LHCN-M2 (cell line): ENCODE measurements at regions not wholly inside any gene's neighbourhood (a gene's known extent, or its start where the extent isn't known, plus 50 kb on each side); places are given as distances from the start of the nearest gene placed in this dataset.
A peak's percentile ranks its signal among the peaks of the same experiment; 100 is the strongest.

Source experiments
- DNase-seq: peaks from one replicate; pipeline ENCODE4 v3.0.0-alpha.2; 2012; ENCODE audit warnings: low read depth

DNA sequence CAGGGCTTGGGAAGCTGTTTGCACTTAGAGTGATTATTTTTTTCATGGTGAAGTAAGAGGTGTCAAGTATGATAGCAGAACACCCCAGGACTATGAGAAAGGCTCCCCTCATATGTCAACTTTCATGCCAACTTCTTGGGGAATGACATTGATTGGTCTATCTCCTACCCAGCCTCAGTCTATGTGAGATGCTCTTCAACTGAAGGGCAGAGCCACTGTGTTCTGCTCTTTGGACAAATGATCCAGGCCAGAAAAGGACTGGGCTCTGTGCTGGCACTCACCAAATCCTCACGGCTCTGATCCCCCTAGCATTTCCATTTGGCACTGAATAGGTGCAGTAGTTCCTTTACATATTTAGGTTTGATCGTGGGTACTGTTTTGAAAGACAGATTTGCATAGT is 151.1 kb downstream of the DMRT2 start:
- DNase-seq = no peak

DNA sequence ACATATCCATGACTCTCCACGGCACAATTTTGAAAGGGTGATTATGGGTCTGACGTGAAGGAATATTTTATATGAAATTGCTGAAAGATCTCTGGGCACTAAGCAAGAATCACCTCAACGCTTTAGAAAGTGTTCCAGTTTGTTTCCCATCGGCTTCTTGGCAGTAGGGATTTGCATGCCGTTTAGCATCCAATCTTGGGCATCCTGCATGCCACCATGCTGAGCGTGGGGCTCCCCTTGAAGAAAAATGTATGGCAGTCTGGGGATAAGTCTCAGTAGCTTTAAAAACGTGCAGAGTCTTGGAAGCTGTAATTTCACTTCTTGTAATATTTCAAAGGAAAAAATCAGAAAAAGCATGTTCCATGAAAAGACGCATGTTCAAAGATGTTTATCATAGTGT is 151.7 kb downstream of the DMRT2 start:
- DNase-seq = no peak

DNA sequence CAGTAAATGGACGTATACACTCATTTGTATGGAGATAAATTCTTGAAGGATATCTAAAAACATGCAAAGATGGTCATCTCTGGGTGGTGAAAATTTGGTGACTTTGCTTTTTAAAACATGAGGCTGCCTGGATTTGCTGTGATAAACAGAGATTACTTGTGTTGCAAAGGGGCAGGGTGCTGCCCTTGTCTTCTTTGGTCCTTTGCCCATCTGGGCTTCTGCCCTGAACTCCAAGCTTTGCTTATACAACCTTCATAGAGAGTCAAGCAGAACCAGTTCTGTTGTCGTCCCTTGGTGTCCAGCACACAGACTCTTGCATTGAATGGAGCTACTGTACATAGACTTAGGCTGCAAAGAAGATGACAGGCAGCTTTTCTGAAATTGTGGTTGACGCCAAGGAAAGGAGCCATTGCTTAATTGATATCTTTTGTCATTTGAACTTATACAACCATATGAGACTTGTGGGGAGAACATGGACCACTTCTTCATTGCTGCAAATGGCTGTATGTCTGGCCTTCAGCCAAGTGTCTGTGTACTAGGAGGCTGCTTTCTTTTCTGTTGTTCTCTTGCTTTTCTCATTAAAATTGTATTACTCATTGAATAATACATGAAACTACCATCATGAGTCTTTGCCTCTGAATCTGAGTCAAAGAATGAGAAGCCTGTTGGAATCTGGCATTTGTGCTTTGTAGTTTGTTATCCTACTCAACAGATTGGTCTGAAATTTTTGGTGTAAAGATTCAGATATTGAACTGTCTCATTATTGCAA is 152.5 kb downstream of the DMRT2 start:
- no peak for DNase-seq

DNA sequence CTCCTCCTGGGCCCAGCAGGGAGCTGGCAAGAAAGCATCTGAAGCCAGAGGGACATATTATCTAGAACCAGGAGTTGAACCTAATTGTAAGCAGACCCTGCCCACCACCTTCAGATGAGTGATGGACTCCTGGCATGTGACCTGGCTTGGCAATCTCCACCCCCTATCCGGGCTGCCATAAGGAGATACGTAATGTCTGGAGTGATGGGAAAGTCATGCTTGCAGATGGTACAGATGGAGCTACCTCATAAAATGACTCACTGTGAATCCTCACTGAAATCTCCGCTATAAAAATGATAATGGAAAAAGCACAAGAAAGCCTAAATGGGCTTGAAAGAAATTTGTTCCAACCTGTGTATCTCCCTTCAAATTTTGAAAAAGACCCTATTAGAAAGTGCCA is 157.5 kb downstream of the DMRT2 start:
- peak; percentile 51 for DNase-seq

DNA sequence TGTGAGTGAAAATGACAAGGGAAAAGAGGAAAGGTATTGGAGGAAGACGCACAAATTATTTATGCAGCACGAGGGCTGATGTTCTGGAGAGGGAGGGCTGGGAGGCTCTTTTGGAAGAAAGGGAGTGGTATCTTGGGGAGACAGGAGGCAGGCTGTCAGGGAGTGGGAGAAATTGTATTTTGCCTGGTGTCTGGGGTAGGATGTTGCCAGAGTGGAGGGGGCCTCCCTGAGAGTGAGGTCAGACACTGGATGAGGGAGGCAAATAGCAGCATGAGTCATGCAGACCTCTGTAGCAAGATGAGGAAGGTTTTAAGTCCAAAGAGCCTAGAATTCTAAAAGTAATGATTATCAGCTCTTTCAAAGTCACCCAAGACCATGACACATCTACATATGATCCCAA is 158.0 kb downstream of the DMRT2 start:
- DNase-seq = peak; percentile 24

DNA sequence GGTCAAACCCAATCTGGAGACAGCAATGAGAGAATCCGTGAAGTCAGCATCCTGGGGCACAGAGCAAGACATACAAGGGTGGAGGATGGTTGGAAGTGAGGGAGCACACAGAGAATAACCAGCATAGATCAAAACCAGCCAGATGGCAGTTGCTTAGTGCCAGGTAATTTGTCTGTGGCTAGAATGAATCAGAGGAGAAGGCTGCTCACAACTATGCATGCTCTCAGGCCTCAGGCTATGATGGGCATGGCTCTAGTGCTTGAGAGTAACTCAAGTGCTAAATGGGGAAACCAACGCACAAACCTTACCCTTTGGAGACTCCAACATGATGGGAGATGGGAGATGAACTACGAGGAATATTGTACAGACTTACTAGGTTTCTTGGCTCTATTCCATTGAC is 160.8 kb downstream of the DMRT2 start:
- DNase-seq = no peak

DNA sequence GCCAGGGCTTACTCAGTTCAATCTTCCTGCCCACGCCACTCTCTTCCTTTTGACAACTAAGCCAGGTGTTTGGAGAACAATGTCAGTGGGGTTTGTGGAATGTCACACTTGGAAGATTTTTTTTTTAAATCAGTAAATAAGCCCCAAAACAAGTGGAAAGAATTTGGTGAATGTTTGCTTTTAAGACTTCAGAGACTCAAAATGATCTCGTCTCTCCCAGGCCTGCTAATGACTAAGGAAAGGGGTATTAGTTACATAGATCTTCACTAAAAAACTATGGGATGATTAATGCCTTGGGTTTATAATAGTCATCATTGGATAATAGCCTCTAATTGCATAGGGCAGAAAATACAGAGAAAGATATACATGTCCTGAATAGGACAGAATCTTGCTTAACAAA is 166.4 kb downstream of the DMRT2 start:
- DNase-seq = peak; percentile 24

DNA sequence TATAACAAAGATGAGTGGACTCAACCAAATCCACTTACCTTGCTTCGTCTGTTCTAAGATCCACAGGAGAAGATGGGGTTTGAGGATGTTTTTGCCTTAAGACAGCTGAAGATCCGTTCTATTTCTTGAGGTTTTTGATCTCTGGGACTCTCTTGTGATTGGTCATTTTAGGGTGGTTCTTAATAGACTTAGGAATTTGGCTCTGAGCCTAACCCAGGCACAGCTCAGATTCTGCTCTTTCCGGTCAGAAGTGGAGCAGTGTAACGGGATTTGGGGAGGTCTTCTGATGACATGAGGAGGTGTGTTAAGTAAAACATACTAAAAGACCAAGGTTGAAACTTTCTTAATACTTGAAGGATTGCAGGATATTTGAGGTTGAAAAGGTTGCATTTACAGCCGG is 166.9 kb downstream of the DMRT2 start:
- DNase-seq = peak; percentile 19

DNA sequence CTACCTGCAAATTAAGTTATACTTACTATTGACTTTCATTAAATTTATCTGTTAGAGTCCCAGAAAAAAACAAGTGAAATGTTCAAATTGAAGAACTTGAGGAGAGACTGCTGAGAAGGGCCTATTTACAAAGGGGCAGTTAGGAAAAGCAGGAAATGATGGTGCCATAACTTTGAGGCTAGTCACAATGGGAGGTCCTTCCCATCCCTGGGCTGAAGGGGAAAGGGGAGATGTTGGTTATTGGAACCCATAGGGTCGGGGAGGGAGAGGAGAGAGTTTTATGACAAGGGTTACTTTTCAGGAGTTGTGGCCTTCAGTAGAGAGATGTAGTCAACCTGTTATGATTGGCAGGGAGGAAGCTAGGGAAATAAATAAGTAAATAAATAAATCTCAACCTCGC is 169.1 kb downstream of the DMRT2 start:
- DNase-seq = no peak

DNA sequence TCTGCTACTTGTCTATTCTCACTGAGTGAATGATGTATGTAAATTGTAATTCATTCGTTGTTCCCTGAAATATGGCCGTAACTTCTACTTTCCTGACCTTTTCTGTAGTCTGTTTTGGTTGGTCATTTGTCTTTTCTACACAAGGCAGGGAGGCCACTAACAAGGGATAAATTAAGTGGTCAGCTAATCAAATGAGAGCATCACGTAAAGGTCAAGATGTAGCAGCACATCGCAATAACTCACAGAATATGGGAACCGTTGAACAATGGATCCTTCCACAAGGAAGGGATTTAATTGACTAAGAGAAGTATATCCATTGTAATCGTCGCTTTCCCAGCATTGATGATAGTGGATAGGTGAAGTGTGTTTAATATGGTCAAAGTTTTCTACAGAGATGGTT is 171.1 kb downstream of the DMRT2 start:
- no peak for DNase-seq

DNA sequence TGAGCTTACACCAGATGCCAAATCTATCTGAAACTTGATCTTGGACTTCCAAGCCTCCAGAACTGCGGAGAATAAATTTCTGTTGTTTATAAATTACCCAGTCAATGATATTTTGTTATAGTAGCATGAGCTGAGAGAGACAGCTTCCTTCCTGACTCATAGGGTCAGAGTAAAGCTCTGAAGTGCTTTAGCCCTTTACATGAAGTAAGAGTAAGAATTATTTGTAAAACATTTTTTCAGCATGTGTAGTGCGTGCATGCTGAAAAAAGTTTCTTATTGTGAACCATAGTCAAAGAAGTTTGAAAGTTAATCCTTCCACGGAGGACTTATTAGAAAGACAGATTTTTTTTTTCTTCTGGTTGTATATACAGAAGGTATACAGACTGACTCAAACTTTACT is 172.4 kb downstream of the DMRT2 start:
- DNase-seq = peak; percentile 5

DNA sequence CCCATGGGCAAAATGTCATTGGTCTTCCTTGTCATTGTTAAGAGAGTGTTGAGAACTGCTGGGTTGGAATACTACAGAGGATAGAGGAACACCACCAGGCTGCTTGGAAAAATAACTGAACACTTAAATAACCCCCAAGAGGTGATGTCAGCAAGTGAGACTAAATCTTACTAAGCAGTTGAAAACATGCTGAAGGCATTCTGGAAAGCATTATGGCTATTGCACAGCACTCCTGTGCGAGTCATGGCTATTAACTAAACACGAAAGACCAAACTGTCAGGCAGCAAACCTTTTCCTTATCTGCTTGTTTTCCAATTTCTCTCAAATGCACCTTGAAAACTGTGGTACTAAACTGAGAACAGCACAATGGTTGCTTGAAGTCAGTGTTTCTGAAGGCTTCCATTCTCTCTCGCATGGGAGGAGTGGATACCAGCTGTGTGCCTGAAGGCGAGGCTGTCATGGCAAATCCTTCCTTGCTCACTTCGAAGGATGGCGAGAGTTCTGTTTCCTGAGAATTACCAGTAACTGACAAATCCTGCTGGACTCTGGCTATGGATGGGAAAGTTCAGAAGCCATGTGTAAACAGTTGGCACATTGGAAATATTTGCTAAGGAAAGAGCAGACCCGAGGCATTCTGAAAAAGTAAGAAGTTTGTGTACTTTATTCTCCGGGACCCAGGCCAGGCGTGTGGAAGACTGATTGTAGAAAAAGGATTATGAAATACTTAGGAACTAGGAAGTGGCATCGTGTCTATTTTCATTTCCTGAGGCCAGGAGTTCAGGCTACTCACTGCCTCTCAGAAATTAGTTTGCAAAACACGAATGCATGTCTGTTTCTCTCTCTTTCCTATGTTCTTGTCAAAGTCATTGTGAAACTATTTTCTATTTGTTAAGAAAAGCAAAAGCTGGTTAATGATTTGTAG is 182.1 kb downstream of the DMRT2 start:
- DNase-seq = peak; percentile 47

DNA sequence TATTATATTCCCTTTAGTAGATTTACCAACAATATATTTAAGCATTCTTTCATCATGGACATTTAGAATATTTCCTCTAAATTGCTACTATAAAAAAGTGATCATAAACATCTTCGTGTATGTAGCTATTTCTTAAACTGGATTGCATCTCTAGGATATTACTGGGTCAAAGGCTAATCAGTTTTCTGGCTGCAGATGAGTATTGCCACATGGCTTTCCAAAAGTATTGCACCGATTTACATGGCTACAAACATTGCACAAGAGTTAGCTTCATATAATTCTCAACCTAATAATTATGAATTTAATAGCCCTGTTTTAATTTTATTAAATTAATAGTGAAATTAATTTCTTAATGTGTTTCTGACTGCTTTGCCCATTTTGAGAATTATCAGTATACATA is 183.4 kb downstream of the DMRT2 start:
- DNase-seq = no peak

DNA sequence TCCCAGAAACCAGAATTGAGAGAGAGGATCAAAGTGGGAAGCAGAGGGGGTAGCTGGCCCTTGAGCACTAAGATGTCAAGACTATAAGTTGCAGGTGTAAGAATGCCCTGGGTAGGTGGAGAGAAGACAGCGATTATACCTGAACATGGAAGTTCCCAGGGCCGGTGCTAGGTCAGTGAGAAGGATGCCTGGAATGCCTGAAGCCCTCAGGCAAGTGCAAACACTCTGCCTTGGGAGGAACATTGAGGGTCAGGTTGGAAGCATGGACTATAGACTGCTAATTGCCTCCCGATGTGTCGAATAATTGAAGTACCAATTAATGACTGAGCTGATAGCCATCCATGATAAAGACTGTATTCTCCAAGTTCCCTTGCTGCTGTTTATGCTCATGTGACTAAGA is 185.5 kb downstream of the DMRT2 start:
- no peak for DNase-seq

DNA sequence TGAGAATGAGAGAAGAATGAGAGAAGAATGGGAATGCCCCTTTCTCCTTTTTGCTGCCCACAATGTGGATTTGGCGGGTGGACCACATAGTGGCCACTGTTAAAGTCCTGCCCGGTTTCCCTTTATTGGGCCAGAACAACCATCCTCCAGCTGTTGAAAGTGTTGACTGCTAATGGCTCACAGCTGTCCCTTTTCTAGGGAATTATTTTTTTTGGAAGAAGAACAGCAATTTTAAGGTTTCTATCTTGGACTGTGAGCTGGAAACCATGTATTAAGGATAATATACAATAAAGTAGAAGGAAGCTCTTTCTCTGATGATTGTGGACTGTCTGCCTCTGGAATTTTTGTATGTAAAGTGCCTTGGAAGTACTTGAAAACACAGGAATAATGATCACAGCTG is 185.9 kb downstream of the DMRT2 start:
- peak; percentile 15 for DNase-seq

DNA sequence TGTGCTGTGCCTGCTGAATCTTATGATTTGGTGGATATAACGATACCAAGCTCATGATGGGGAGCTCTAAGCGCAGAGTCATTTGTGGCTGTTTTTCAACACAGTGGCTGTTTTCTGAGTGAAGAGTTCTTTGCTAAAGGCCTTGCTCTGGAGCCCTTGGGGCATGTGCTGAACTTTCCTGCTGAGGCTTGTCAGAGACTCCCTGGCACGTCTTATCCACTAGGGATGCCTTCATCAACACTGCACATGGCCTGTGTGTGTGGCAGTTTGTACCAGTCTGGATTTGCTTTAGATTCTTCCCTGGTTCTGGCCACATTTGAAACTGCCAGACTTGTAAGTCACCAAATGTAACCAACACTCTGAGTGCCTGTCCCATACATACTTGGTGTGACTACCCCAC is 188.2 kb downstream of the DMRT2 start:
- no peak for DNase-seq

DNA sequence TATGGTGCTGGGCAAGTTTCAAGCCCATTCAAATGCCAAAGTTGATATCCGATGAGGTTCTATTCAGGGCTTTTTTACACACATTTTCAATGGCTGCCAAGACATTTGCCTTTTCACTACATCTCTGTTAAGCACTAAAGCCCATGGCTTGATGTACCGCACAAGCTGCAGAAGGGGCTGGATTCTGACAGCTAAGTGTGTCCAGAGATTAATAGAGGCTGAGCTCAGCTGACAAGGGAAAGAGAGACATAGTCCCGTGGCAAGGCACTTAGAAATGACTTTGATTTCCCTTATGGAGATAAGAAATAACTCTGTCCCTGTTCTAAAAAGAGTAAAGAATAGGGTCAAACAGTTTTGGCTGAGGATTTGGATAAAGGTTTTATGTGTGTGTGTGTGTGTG is 198.6 kb downstream of the DMRT2 start:
- DNase-seq = no peak

DNA sequence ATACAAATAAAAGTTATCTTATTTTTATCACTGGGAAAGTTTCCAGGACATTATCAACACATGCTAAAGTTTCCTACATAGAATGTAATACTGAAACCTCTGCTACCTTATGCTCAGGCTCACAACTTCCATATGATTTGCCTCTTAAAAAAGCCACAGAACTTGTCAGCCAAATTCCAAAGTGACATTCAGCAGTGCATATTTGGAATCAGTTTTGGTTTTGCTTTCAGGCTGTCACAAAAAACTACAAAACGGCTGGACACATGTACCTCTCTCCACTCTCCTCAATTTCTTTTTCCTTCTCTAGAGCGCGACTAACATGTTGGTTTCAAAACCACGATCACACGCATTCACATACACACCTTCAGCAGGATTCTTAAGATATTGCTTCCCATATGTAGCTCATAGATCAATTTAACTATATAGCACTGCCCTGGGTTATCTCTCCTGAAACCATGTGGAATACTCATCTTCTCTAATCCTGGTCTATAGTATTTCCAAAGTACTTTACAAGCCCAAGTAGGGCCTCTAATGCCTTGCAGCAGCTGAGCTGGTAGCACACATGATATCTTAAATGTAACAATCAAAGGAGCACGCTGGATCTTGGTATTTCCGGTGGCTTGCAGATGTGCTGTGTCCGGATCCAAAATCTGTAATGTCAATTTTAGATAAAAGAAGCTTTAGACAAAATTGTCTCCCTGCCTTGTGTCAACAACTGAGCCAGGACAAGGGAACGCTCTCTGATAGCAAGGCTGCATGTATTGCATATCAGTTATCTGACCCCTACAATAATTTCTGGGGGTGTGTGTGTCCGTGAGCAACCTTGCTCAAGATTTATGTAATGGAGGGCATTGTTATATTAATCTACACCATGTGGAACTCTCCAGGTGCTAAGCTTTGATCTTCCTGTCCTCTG is 203.2 kb downstream of the DMRT2 start:
- DNase-seq = no peak

DNA sequence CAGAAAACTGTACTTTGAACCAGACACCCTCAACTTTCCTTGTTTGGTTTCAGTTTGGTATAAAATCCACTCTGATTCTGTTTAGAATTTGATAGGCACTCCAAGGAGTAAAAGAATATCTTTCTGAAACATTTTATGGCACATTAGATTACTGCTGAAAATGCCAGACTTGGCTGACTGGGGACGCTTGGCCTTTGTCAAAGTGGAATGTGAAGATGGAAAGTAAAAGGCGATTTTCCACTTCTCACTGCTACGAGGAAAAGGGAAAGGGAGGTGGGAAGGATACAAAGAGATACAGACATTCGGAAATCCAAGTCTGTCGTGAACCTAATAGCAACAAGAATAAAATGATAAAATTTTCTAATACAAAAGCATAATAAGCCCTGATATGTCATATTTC is 203.9 kb downstream of the DMRT2 start:
- DNase-seq = no peak

DNA sequence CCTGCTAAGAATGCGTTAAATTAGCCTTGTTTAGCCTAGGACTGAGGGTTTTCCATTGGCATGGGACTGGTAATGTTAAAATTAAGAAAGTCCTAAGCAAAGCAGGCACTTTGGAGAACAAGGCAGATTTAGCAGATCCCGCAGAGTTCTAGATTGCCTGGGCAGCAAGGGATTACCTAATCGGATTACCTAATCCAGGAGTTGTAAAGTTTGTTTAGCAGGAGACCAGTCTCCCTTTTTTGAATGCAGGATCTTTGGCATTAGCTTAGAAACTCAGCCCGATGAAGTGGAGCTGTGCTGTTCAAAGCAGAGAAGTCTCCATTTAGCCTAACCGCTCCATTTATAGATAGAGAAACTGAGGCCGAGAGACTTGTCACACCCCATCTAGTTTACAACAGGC is 206.0 kb downstream of the DMRT2 start:
- no peak for DNase-seq

DNA sequence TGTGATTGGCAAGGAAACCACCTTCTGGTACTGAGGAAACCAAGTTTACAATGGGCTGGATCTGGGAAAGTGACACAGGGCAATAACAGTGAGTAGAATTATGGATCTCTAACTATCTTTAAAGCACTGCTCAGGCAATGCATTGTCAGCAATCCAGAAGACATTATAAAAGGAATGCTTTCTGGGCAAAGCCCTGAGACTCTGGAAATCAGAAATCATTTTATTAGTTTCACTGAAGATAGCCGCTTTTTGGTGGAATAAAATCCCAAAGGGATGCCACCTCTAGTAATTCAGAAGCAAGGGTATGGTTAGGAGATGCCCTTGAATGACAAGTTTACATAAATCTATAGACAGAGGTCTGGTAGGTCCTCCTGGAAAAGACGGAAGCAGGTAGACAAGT is 211.1 kb downstream of the DMRT2 start:
- DNase-seq = no peak
